PC-9 (cell line): ENCODE measurements at regions not wholly inside any gene's neighbourhood (a gene's known extent, or its start where the extent isn't known, plus 50 kb on each side); places are given as distances from the start of the nearest gene placed in this dataset.

Experiments used
- BruUV-seq: library from RNA; stranded (reverse); fragments of 400-500 nt; replicated peaks from 2 replicates; lab custom pipeline; 2021; lab: Mats Ljungman, UMichigan
- CTCF ChIA-PET: fragments of 300-600 bp; sonication (Branson Sonifier 250); formaldehyde crosslinking; loops from one replicate; lab custom pipeline; 2022; ENCODE audit warnings: antibody characterized with exemption; lab: Charles Lee
- POLR2A ChIA-PET: fragments of 300-600 bp; sonication (Branson Sonifier 250); formaldehyde crosslinking; loops from one replicate; lab custom pipeline; 2022; ENCODE audit warnings: antibody characterized with exemption; ENCODE audit not compliant: unreplicated experiment; lab: Charles Lee
- DNase-seq, 2 experiments: peaks; one replicate each; pipeline versions ENCODE4 v3.0.0 to v3.0.0-alpha.2; 2015 to 2022; ENCODE audit warnings: mixed read lengths in 1 of 2
- H2AFZ ChIP-seq: fragments of 200-600 bp; sonication (generic); 2 replicates; pipeline ENCODE4 v1.8.1; 2017; ENCODE audit warnings: antibody characterized with exemption
- H3F3A ChIP-seq: fragments of 200-600 bp; sonication (generic); 2 replicates; pipeline ENCODE4 v1.8.1; 2017; ENCODE audit warnings: antibody characterized with exemption, mild to moderate bottlenecking, low read depth; ENCODE audit not compliant: insufficient read depth
- H3K27ac ChIP-seq: fragments of 200-600 bp; sonication (generic); 2 replicates; pipeline ENCODE4 v1.6.1; 2016; ENCODE audit warnings: mixed run types
- H3K27me3 ChIP-seq: fragments of 200-600 bp; sonication (generic); 2 replicates; pipeline ENCODE4 v1.6.1; 2016; ENCODE audit warnings: low read depth, mixed run types; ENCODE audit not compliant: insufficient read depth
- H3K36me3 ChIP-seq: fragments of 200-600 bp; sonication (generic); 2 replicates; pipeline ENCODE4 v1.6.1; 2016; ENCODE audit warnings: low read depth, mixed run types
- H3K4me1 ChIP-seq: fragments of 200-600 bp; sonication (generic); replicated peaks from 2 replicates; pipeline ENCODE4 v1.6.1; 2016; ENCODE audit warnings: mixed run types; ENCODE audit not compliant: insufficient read depth
- H3K4me2 ChIP-seq: fragments of 200-600 bp; sonication (generic); 2 replicates; pipeline ENCODE4 v1.6.1; 2017; ENCODE audit warnings: mixed run types
- H3K4me3 ChIP-seq: fragments of 200-600 bp; sonication (generic); 2 replicates; pipeline ENCODE4 v1.6.1; 2016; ENCODE audit warnings: mixed run types
- H3K79me2 ChIP-seq: fragments of 200-600 bp; sonication (generic); 2 replicates; pipeline ENCODE4 v1.6.1; 2017; ENCODE audit warnings: low read depth, mixed run types
- H3K9me2 ChIP-seq: fragments of 200-600 bp; sonication (generic); 2 replicates; pipeline ENCODE4 v1.8.1; 2017; ENCODE audit warnings: mild to moderate bottlenecking; ENCODE audit not compliant: insufficient read depth
- H3K9me3 ChIP-seq: fragments of 200-600 bp; sonication (generic); 2 replicates; pipeline ENCODE4 v1.8.1; 2016; ENCODE audit warnings: low read depth; ENCODE audit not compliant: insufficient read depth
- H4K20me1 ChIP-seq: fragments of 200-600 bp; sonication (generic); 2 replicates; pipeline ENCODE4 v1.8.1; 2017; ENCODE audit not compliant: insufficient read depth
- EZH2 ChIP-seq: fragments of 200-600 bp; sonication (generic); IDR thresholded peaks from 2 replicates; pipeline ENCODE4 v1.8.0; 2017; ENCODE audit warnings: antibody characterized with exemption, low read depth
- intact Hi-C: fragments of 100-400 bp; cut with micrococcal nuclease; formaldehyde crosslinking; loops from one replicate; pipeline ENCODE4 v1.10.0; 2022; ENCODE audit not compliant: unreplicated experiment
- TF ChIP-seq, protein P1 (sequence below): fragments of 200-600 bp; sonication (generic); conservative IDR thresholded peaks from 2 replicates; pipeline ENCODE4 v1.6.1; 2017; ENCODE audit warnings: mixed run types, antibody characterized with exemption, mild to moderate bottlenecking, moderate library complexity

DNA sequence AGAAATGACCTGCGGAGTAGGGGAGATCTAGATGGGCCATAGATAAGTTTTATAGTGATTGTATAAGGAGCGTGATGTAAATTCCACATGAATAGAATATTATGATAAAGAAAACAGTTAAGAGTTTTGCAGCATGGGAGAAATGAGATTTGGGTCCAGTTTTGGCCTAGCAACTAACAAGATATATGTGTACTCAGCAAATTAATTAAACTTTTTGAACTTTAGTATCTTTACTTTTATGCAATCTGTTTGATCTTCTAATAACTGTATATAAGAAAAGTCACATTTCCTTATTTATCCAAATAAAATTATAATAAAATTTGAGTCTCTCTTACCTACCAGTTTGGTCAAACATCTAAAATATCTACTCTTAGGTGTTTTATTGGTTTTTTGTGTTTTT lies 1011.8 kb upstream of the NCAM2 start:
- H3K27ac ChIP-seq: no peak overlapping the region
- H3K4me3 ChIP-seq: no peak overlapping the region
- H3K4me1 ChIP-seq: no peaks in the 10 kb centered on the region
- H3K9me2 ChIP-seq: no peaks in the 10 kb centered on the region
- POLR2A ChIA-PET: no interaction called here
- no peak overlapping the region for H3K4me2 ChIP-seq
- no peaks in the 10 kb centered on the region for H3K36me3 ChIP-seq
- intact Hi-C loops: no loop called here
- H3K79me2 ChIP-seq: no peaks in the 10 kb centered on the region
- no peaks in the 10 kb centered on the region for H3K9me3 ChIP-seq
- H2AFZ ChIP-seq: no peak overlapping the region
- TF ChIP-seq EZH2: no peak
- TF ChIP-seq, protein P1, sequence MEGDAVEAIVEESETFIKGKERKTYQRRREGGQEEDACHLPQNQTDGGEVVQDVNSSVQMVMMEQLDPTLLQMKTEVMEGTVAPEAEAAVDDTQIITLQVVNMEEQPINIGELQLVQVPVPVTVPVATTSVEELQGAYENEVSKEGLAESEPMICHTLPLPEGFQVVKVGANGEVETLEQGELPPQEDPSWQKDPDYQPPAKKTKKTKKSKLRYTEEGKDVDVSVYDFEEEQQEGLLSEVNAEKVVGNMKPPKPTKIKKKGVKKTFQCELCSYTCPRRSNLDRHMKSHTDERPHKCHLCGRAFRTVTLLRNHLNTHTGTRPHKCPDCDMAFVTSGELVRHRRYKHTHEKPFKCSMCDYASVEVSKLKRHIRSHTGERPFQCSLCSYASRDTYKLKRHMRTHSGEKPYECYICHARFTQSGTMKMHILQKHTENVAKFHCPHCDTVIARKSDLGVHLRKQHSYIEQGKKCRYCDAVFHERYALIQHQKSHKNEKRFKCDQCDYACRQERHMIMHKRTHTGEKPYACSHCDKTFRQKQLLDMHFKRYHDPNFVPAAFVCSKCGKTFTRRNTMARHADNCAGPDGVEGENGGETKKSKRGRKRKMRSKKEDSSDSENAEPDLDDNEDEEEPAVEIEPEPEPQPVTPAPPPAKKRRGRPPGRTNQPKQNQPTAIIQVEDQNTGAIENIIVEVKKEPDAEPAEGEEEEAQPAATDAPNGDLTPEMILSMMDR: no peak
- no peaks in the 10 kb centered on the region for H3K27me3 ChIP-seq
- no peaks in the 10 kb centered on the region for H3F3A ChIP-seq
- DNase-seq: no peak
- CTCF ChIA-PET: no interaction called here
- no peaks in the 10 kb centered on the region for H4K20me1 ChIP-seq
- no TSS peak for BruUV-seq

DNA sequence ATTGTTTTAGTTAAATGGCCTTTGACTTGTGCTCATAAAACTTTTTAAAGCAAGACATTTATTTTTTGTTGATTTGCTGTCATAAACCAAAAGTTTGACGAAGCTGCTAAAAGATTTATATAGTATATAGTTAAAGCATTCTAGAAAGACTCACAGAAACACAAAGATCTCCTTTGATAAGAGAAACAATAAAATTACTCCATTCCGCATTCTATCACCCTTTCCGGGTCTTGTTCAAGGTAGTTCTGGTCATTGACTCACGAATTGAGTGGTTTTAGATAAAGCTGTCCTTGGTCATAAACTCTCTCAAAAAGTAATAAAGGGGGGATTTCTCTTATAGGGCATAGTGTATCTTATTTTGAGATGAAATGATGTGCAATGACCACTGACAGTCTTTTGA lies 1010.5 kb upstream of the NCAM2 start:
- Histone ChIP-seq H3K79me2 (no peaks in the 10 kb centered on the region), H3K9me2 (no peaks in the 10 kb centered on the region), H3K4me1 (no peaks in the 10 kb centered on the region), H3K9me3 (no peaks in the 10 kb centered on the region), H2AFZ (no peak overlapping the region), H3K27me3 (no peaks in the 10 kb centered on the region), H3K4me2 (no peak overlapping the region), H3K27ac (no peak overlapping the region), H3K4me3 (no peak overlapping the region), H3F3A (no peaks in the 10 kb centered on the region), H3K36me3 (no peaks in the 10 kb centered on the region), H4K20me1 (no peaks in the 10 kb centered on the region)
- ChIA-PET CTCF (no interaction called here), POLR2A (no interaction called here)
- intact Hi-C loops: no loop called here
- DNase-seq: no peak
- TF ChIP-seq, protein P1: no peak
- TF ChIP-seq EZH2: no peak
- no TSS peak for BruUV-seq

DNA sequence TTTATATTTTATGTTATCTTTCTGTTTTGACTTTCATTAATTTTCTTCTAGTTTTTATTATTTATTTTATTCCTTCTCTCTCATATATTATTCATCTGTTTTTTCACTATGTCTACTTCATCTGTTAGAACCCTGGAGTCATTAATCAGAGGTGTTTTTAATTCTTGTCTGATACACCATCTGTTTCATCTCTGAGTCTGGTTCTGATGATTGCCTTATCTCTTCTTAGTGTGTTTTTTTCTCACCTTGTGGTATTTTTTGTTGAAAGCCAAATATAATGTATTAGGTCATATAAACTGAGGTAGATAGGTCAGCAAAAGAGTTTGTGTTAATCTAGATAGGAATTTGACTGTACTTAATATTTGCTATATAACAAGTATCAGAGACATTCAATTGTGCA lies 1005.7 kb upstream of the NCAM2 start:
- Histone ChIP-seq H3K9me3 (no peaks in the 10 kb centered on the region), H3K9me2 (no peaks in the 10 kb centered on the region), H3K36me3 (no peaks in the 10 kb centered on the region), H3K79me2 (no peaks in the 10 kb centered on the region), H2AFZ (no peak overlapping the region), H3K4me1 (no peaks in the 10 kb centered on the region), H3K27me3 (no peaks in the 10 kb centered on the region), H3K27ac (no peak overlapping the region), H3F3A (no peaks in the 10 kb centered on the region), H3K4me2 (no peak overlapping the region), H4K20me1 (no peaks in the 10 kb centered on the region), H3K4me3 (no peak overlapping the region)
- CTCF ChIA-PET: no interaction called here
- no peak for DNase-seq
- no peak for TF ChIP-seq EZH2
- TF ChIP-seq, protein P1: no peak
- intact Hi-C loops: no loop called here
- POLR2A ChIA-PET: no interaction called here
- no TSS peak for BruUV-seq
